HG03108 (cell line): ENCODE measurements at regions not wholly inside any gene's neighbourhood (a gene's known extent, or its start where the extent isn't known, plus 50 kb on each side); places are given as distances from the start of the nearest gene placed in this dataset.

Experiments used
- ATAC-seq: cut with Tn5 transposase; IDR thresholded peaks from one replicate; pipeline ENCODE4 v1.9.1; 2021; ENCODE audit warnings: moderate library complexity; ENCODE audit not compliant: unreplicated experiment

DNA sequence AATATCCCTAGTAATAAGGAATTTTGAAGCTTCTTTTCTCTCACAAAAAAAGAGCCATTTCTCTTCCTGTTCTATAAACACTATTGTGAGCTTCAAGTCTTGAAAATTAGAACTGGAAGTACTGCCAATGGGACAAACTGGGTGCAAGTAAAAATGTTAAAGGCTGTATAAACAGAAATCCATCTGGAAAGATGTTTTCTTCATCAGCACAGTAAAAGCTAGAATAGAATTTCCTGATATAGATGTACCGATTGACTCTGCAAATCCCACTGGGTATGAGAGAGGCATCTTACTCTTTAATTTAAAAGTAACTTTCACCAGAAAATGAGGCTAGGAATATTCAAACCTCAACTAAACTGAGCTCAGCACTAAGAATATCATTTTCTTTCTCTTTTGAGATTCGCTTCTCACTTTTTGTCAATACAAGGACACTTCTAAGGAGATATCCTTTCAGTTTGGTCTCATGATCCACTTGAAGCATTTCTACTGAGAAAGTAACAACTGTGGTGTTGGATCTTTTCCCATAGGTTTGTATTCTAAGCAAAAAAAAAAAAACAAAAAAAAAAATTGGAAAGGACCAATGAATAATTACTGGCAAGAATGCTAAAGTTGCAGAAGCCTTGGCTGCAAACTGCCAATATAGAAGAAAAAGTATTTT, 169.0 kb upstream of the PRDM1 start:
- ATAC-seq, result no peak

DNA sequence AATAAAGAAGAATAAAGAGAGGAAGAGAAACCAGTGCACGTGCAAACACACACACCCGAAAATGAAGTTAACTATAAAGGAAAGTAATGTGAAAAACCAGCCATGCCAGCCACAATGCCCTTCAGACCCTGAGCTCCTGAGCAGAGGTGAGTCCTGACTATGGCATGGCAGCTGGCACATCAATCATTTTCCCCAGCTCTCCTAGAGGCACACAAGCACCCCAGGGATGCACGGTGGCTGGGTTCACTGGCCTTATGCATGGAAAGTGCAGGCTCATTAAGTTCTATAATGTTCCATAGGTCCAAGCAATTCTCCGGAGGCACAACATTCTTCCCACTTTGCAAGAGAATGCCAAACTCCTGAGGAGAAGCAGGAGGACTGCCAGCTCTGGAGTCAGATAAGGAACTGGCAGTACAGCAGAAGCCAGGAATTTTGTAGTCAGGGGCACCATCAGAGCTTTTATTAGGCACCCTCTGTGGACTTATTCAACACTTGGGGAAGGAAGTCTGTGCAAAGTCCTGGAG, 175.0 kb upstream of the PRDM1 start:
- ATAC-seq, result no peak

DNA sequence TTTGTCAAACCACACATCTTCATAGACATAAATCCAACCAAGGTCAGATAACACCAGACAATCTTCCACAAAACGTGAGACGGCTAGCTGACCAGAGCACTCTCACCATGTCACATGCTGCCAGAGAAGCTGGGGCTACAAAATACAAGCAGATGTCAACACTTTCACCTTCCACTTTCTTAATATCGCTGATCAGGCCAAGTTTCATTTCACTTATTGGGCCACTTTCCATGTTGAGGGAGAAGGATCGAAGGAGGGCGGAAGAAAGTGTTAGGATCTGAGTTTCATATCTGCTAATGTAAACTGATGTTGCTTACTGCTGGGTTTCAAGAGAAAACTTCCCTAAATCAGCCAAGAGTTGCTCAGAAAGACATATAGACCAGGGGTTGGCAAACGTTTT, 177.0 kb upstream of the PRDM1 start:
- ATAC-seq, result no peak

DNA sequence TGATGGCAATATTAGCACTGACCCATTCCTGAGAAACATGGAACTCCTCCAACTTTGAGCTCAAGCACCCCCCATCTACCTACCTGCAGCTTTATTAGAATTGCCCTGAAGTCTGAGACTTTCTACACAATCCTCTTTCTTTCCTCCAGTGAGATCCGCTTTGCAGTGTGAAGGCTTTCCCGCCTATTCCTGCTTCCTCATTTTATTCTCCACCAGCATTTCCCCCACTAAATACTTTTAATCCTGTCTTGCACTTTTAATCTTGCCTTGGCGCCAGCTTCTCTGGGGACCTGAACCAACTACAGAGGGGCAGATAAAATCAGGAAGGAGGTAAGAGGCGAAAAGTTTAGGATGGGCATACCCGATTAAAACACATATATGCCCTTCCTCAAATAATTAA, 178.1 kb upstream of the PRDM1 start:
- no peak for ATAC-seq

DNA sequence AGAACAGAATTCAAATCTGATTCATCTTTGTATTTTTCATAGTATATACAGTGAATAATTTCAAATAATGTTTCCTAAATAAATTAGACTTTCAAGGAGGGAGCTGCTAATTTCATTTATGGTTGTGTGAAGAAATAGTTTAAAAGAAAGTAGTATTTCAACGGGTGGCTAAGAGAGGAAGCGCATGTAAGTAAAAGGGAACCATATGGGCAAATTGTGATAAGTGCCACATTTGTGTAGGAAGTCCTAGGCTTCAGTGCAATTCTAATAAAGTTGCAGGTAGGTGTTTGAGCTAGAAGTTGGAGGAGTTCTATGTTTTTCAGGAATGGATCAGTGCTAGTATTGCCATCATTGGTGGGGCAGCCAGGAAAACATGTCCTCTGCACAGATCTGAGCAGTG, 178.8 kb upstream of the PRDM1 start:
- no peak for ATAC-seq

DNA sequence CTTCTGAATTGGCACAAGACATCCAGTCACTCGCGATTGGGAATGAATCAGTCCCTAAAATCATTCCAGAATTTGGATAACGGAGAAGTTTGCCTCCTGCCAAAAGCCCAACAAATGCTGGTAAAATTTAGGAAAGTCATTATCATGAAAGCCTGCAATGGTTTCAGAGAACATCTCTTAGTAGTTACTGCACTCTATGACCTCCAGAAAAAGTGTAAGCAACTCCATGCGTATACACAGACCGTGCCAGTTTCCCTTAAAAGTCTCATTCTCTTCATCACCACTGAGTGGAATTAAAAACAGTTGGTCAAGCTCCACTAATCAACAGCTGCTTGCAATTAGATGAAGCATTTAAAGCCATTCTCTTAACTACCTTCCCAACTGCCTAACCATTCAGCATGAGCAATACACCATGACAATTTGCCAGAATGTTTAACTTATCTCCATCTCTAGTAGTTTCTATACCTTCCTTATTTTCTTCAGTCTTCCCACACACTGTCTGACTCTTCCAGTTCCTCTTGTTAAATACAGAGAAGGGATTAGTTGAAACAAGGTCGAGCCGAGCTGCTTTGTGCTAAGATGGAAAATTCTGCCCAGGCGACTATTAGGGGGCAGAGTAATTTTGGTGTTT, 183.6 kb upstream of the PRDM1 start:
- ATAC-seq, result no peak

DNA sequence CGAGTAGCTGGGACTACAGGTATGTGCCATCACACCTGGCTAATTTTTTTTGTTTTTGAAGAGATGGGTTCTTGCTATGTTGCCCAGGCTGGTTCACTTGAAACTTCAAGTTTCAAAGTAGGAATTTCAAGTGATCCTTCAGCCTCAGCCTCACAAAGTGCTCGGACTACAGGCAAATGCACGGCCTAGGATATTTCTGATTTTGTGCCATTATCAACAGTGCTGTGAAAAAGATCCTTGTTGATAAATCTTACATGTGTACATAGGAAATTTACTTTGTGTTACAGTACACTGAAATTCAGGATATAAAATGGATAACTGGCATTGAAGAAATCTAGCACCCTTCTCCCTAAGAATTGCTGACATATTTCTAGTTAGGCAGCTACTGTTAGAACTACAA, 184.6 kb upstream of the PRDM1 start:
- no peak for ATAC-seq

DNA sequence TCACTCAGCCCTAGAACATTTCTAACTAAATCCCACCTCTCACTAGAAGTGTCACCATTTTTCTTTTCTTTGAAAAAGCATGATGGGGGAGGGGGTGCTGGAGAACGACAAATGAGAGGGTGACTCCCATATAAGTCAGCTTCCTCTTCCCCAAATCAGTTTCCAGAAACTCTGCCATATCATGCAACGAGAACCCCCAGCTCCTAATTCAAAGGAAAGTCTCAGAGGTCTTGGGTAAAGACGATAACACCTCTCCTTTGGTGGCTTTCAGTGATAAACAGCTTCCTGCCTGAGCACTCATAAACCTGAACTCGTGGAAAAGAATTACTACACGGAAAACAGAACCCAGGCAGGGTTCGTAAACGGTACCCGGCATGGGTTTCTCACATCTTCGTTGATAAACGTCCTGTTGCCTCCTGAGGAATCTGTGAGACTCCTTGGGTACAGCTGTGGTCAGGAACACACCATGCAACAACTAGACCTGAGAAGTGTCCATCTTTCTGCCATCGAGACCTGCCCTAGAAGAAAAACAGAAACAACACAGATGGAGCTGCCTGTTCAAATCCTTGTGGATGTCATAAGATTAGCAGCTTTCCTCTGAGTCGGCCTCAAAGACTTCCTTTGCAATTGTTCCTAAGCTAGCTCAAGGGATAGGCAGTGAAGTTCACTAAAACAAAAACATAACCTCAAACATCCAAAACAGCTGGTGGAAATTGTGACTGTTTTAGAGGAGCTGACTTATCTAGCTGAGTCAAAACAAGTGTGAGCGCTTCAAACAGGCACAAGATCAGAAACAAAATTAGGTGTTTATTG, 185.8 kb upstream of the PRDM1 start:
- ATAC-seq, result no peak

DNA sequence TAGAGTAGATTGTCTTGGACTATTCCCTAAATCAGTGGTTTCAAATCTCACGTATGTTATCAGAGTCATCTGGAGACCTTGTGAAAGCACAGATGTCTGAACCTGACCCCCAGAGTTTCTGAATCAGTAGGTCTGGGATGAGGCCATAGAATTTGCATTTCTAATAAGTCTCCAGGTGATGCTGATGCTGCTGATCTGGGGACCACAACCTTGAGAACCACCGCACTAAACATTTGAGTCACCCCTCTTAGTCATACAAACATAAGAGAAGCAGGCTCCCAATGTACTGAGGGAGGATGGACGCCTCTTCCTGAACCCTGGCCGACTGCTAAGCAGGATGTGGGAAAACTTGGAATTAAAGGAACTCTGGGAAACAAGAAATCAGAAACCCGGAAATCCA, 187.8 kb upstream of the PRDM1 start:
- ATAC-seq, result peak; percentile 56

DNA sequence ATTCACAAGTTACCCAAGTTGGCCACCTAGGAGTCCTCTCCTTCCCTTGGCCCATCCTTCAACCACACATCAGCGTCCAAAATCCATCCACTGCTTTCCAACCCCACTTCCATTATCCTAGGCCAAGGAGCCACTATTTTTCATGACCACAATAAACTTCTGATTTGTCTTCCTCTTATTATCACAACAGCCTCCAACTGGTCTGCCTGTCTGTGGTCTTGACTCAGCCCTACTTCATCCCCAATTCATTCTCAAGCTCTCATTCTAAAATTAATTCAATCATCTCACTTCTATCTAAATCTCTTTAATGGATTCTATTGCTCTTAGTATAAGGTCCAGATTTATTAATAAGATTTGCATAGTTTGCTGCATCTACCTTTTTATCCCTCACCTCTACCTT, 189.0 kb upstream of the PRDM1 start:
- ATAC-seq, result no peak

DNA sequence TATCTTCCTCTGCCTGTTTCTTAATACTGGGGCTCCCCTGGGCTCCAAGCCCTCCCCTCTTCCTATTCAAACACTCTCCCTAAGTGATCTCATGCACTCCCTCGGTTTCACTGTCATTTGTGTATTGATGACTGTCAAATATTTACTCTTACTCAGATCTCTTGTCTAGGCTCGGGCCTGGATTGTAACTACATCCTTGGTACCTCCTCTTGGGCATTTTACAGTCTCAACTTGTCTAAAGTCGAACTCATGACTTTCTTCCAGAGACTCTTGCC, 189.4 kb upstream of the PRDM1 start:
- ATAC-seq, result no peak

DNA sequence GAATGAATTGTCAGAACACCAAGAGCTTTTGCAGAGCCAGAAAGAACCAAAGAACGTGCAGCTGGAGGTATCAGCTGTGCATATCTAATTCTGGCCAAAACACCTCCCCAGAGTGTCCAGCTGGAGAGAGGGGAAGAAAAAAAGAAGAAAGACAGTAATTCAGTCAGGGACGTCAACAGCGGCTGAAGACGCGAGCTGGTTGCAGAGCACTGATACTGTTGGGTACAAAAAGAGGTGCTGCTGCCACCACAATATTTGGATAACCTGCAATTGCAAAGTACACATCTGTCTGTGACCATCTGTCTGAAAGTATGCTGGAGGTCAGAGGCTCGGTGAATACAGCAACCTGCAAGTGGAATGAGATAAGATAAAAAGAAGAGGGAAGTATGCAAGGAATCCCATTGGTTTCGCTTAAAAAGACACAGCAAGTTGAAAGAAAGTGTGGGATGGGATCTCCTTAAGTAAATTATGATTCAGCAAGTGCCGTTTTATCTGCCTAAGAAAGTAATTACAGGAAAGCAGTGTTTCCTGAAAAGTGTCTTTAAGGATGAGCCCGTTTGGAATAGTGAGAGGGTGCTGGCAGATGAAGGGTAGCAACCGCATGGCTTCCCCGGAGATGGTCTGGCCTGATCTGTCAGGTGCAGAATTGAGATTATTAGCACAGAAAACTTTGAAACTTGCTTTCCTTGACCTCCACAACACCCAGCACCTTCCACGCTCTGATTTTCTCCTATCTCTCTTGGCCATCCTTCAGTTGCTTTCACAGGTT, 189.9 kb upstream of the PRDM1 start:
- ATAC-seq, result no peak

DNA sequence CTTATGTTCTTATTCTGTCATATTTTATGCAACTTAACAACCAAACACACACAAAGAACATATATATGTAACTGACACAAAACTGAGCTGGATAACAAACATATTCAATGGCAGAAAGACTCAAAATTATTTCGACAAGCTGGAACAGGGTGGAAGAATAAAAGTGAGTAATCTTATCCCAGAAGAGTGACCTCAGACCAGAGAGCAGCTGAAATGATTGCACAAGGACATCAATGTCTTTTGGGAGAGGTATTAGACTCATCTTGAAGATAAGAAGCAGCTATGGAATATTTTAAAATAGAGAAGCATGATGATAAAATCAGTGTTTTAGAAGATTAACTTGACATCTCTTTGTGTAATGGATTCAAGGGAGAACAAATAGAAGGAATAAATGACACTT, 191.6 kb upstream of the PRDM1 start:
- no peak for ATAC-seq

DNA sequence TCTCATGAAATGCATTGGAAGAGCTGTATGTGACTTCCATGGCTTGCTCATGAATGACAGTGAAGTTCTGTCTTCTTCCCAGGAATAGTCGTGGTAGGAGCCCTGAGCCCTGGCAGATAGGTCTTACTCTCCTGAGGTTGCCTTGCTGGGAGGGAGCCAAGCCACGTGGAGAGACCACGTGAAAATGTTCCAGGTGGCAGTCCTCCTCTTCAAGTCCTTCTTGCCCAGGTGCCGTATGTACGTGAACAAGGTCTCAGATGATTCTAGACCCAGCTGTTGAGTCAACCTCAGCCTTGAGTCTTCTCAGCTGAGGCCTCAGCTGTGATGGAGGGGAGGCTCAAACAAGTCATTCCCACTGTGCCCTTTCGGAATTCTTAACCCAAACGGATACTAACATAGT, 192.4 kb upstream of the PRDM1 start:
- ATAC-seq, result no peak

DNA sequence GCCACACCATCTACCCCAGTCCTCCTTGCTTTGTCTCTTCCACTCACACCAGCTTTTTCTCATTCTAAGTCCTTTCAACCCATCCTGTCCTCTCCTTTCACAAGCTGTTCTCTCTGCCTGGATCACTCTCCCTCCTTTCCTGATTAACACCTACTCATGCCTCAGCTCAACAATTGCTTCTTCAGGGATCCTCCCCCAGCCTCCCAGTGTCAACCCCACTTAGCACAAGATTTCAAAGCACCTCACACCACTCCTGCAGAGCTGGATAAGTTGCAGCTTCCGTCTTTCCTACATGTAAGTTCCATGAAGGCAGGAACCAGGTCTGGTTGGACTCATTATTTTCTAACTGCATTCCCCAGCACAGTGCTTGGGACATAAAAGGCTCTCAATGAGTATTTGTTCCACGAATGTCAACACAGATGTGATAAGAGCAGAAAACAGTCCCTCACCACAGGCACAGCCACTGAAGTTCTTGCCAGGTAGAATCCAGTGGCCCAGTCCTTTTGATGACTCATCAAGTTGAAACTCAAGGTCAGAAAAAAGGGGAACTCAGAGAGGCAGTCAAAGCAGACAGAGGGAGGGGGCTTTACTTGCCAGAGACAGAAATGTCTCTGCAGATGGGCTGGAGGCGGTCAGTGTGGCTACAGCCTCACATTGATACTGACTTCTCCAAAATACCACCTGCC, 193.4 kb upstream of the PRDM1 start:
- peak; percentile 88 for ATAC-seq

DNA sequence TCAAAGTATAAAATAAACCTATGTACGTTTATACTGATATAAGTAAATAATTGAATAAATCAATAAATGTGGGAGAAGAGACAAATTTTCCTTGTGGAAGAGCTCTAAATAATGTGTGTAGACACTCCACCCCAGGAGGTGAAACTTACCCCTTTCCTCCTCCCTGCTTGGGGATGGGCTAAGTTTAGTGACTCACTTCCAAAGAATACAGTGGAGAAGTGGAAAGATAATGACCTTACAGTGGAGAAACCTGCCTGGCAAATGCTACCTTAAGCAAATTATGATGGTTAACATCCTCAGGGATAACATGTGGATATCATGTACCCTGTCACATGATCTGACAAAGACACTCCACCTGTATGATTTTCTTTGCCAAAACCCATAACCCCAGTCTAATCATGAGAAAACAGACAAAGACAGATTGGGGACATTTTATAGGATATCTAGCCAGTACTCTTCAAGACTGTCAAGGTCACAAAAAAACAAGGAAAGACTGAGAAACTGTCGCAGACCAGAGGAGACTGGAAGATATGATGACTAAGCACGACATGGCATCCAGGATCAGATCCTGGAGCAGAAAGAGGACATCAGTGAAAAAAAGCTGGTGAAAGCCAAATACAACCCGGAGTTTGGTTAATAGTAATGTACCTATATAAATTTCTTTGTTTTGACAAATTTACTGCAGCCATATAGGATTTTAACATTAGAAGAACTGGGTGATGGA, 195.5 kb upstream of the PRDM1 start:
- ATAC-seq, result no peak

DNA sequence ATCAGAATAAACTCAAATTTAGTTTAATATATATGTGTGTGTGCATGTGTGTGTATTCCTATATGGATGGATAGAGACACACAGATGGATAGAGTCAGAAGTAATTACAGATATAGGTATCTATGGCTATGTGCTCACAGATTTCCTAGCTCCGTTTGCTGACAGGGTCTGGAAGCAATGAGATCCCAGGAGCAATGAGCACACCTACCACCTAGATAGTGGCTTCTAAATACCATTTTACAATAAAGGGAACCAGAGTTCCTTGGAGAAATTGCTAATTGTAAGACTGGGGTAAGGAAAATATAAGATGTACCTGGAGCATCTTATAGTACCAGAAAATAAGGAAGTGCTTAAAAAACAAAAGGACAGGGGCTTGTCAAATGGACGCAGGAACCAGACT, 196.2 kb upstream of the PRDM1 start:
- ATAC-seq, result no peak

DNA sequence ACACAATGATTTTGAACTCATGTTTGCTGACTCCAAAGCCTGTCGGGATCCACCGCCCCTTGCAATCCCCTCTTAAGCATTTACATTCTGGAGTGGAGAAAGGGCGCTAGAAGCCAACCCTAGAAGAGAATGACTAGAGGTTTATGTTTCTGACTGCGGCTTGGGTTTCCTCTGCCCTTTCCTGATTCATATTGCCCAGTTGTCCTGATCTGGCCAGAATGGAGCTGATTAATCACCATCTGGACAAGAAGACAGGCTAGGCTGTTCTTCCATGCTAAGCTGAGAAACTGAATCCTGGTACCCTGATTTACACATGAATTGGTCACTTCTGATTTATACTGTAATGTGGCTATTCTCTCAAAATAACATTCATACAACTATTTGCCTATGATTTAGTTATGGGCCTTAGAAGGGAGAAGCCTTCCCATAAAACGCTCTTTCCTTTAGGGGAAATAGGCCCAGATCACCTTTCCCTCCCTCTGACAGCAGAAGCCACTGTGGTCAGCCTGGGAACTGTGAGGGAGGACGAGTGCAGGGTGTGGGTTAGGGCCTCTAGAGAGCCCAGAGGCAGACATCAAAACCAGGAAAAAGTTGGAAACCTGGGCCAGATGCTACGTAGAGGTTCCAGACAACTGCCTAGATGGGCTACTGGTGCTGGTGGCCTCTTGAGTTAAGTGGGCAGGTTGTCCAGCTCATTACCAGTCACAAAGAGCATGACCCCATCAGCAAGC, 199.2 kb upstream of the PRDM1 start:
- ATAC-seq, result no peak

DNA sequence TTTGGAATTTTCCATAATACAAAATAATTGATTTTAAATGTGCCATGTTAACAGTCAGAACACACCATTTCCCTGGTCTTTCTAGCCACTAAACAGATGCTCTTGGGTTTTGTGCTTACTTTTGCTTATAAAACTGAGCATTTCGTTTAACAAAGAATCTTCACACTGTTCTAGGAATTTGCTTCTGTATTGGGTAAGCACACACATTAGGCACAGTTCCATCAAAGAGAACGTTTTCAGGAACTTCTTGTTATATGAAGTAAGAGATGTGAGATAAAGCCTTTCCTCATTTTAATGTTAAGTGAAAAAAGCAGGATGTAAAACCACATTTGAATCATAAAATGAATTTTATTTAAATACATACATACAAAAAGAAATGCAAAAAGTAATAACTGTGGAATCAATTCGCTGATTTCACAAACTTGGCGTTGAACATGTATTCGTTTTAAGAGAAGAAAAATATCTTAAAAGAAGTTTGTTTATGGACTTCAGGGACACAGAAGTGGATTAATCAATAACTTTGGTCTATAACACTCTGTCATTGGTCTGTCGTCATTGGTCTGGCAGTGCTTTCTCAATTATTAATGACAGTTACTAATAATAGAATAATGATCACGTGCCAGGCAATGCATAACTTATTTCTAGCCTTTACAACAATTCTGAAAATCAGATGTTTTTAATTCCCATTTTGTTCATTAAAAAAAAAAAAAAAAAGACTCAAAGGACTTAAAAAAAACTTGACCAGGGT, 199.9 kb upstream of the PRDM1 start:
- ATAC-seq, result no peak
